HG03196 (cell line): ENCODE measurements at regions not wholly inside any gene's neighbourhood (a gene's known extent, or its start where the extent isn't known, plus 50 kb on each side); places are given as distances from the start of the nearest gene placed in this dataset.

Experiments used
- ATAC-seq: cut with Tn5 transposase; IDR thresholded peaks from one replicate; pipeline ENCODE4 v1.9.1; 2021; ENCODE audit not compliant: unreplicated experiment

GRCh38 chr9:91065231-91066041 lies 263.8 kb downstream of the SYK start:
- ATAC-seq, result no peak

DNA sequence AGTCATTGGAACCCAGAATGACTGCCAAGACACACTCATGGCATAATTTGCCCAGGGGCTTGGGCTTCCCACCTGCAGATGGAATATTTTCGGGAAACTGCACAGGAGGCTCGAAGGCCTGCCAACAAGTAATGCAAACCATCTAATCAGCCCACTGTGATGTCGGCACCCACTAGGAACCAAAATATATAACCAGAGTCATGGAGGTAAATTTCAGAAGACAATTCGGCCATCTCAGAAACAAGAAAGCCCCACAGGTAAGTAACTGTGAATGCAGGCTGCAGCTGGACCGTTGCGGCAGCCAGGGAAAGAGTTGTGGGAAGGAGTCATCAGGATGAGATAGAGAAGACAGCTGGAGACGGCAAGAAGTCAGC lies 264.4 kb downstream of the SYK start:
- ATAC-seq, result no peak

DNA sequence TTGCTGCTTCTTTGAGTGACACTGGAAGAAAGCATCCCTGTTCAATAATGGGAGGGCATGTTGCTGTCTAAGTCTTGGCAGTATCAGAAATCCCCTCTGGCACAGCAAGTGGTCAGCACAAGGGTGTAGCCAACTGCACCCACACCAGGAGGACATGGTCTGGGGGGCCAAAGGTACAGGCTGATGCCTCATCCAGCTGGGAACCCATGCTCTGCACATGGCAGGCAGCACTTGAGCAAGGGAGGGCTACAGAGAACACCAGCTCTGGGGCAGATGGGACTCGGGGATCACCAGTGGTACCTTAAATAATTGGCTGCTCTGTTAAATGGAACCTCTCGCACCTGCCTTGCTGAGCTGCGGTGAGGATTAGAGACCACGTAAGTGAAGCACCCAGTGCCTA lies 265.2 kb downstream of the SYK start:
- ATAC-seq, result no peak

DNA sequence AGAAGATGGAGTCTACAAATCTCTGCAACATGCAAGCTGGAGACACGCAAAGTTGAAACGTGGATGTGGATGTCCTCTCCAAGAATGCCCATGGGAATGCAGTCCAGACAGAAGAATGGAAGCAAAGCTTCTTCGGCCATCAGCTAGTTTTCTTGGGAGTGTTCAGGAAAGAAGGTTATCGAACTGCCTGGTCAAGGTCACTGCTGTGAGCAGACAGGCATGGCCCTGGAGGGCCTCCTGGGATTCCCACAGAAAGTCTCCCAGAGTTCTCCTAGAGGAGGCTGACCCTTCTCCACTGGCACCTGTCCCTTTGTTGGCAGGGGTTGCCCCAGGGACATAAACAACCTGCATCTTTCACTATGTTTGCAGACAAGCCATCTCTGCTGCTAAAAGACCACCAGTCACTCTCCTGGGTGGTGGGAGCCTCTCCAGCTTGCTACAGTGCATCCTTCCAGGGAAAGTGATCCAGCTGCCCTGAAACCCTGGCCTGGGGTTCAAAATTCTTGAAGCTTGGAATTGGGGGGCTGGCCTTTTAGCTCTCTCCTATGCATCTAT lies 265.8 kb downstream of the SYK start:
- ATAC-seq, result no peak

- no peak for ATAC-seq
Observed at GRCh38 chr9:91071184-91071990, 269.8 kb downstream of the SYK start.

- ATAC-seq, result no peak
Observed at GRCh38 chr9:91073049-91073810, 271.6 kb downstream of the SYK start.

DNA sequence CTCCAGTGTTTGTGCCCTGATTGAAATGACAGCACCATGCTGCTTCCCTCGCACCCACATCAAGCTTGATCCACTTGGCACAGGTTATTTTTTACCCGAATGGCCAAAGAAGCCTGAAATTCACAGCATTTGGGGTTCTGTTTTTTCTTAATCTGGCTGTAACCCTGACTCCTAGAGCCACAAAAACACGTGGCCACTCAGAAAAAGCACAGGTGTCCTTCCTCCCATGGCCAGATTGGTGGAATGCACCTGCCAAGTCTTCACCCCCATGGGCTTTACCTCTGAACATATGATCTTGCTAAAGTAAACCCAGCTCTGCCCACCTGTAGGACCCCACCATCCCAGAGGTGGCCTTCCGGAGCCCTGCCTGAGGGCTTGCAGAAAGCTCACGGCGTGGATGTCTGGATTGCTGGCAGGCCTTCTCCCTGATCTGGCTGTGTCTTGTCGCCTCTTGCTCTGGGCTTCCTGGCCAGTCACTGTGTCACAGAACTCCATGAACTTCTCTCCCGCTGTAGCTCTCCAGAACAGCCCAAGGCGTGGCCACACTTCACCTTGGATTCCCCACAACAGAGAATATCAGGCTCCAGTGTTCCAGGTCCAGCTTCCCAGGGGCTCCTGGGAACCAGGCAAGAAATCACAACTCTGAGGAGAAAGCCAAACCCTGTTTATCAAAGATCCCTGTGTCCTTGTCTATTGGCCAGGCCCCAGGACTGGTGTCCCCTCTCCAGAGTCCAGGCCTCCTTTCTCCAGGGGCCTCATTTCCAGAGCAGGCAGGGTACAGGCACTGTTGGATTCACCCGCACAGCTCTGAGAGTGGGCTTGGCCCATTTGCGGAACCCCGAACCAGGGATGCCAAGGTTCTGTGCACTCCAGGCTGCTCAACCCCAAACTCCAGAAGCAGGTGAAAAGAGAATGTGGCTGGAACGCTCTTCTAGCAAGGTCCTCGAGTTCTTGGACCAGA lies 272.5 kb downstream of the SYK start:
- no peak for ATAC-seq

DNA sequence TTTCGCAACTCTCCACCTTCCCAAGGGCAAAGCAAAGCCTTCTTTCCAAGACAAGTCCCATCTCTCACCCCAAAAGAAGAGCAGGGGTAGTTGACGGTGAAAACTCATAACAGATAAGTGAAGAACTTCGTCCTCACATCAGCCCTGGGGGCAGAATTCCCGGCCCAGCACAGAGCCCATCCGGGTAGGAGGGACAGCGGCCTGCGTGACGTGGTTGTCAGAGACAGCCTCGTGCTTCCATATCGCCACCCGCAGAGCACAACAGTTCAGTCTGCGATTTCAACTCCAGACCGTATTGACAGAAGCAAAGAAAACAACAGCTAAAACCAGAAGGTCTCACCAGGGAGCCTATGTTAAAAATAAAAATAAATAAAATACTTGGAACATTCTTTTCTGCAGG lies 273.2 kb downstream of the SYK start:
- no peak for ATAC-seq

DNA sequence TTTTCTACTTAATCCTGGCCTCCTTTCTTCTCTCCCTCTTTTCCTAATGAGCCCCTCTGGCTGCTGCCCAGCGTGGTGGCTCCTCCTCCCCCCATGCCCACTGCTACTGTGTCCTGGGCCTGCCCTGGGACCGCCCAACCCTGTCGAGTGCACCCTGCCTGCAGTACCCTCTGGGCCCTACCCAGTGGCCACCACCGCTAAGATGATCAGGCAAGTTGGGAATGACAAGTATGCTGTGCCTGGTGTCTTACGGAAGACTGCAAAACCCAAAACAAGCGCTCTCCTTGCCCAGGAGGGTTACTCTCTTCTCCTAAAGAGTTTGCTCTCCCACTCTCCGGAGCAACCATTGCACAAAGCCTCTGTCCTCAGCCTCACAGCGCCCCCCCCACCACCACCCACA lies 273.7 kb downstream of the SYK start:
- ATAC-seq, result no peak

GRCh38 chr9:91077624-91078368 lies 276.2 kb downstream of the SYK start:
- ATAC-seq, result no peak

GRCh38 chr9:91078369-91078695 lies 276.7 kb downstream of the SYK start:
- ATAC-seq, result no peak

DNA sequence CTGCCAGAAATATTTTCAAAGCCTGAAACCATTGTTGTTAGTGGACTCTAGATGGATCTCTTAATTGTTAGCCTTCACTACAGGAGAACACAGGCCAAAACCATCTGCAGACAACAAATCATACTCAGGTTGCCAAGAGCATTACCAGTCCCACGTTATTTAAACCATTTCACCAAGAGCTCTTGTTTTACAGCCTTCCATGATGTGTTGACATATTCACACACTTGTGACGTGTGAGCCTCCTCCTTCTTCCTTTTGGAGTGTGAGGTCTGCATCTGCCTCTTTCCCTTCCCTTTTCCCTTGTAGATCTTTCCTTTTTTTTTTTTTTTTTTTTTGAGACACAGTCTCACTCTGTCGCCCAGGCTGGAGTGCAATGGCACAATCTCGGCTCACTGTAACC lies 279.0 kb downstream of the AUH start:
- no peak for ATAC-seq

GRCh38 chr9:91084896-91085516 lies 276.7 kb downstream of the AUH start:
- ATAC-seq, result no peak

DNA sequence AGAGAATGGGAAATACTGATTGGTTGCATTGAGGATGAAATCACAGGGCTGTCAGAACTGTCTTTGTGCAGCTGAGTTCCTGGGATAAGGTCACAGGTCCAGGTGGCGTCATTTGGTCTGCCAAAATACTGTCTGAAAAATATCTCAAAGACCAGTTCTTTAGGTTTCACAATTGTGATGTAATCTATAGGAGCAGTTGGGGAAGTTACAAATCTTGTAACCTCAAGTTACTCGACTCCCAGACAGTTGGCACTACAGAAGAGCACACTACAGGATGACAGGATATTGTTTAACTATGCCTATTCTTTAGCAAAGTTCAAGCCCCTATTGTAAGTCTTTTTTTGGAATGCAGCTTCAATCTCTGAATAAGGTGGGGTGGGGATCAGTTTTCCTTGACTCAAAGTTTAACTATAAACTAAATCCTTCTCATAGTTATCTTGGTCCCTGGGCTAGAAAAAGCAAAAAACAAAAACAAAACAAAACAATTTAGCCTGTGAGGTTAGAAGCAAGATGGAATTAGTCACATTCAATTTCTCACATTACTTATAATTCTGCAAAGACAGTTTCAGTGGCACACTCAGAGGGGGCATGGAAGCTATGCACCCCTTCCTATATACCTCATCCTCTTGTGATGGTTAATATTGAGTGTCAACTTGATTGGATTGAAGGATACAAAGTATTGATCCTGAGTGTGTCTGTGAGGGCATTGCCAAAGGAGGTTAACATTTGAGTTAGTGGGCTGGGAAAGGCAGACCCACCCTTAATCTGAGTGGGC lies 276.0 kb downstream of the AUH start:
- ATAC-seq, result no peak

GRCh38 chr9:91086657-91087461 lies 274.9 kb downstream of the AUH start:
- no peak for ATAC-seq

- no peak for ATAC-seq
Observed at GRCh38 chr9:91087462-91087759, 274.3 kb downstream of the AUH start.

- ATAC-seq, result no peak
Observed at GRCh38 chr9:91089405-91090129, 272.2 kb downstream of the AUH start.
